ENCODE measurements at regions not wholly inside any gene's neighbourhood (a gene's known extent, or its start where the extent isn't known, plus 50 kb on each side); places are given as distances from the start of the nearest gene placed in this dataset.

DNA sequence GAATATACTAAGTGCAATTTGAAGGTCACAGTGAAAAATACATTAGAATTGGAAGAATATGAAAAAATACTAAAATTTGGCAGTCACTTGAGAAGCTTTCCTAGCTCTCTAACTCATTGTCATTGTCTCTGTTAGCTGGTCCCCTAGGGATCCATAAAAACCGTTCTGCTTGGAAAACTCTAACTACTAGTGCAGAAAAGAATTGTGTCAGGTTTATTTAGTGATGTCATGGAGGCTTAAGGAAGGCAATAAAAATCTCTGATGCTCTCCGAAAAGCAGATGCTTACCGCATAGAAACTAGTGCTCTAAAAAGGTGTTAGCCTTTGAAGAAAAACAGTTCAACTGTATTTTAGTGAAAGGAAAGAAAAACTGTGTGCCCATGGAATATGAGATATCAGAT, 150.1 kb upstream of the DLGAP1 start:
- no peak overlapping the region for H3K23ac ChIP-seq (ENCODE audit: low read length)
- no peaks in the 10 kb centered on the region for H3K79me2 ChIP-seq (ENCODE audit: control insufficient read depth, insufficient read depth, low read length)
- DNase-seq = no peak
- H3K9ac ChIP-seq (ENCODE audit: low read length) = no peak overlapping the region
- H3K79me1 ChIP-seq (ENCODE audit: low read length) = no peaks in the 10 kb centered on the region
- no peak overlapping the region for H3K56ac ChIP-seq (ENCODE audit: low read length)
- no peaks in the 10 kb centered on the region for H3K27me3 ChIP-seq (ENCODE audit: insufficient read depth, low read length, poor library complexity)
- H4K8ac ChIP-seq (ENCODE audit: low read depth, low read length) = no peak overlapping the region
- WGBS (ENCODE audit: extremely low coverage, insufficient coverage, low lambda C conversion rate) = no CpG with 5 or more reads among the region's 3 CpGs
- no peak overlapping the region for H3K4me3 ChIP-seq (ENCODE audit: low read length)
- H3K27ac ChIP-seq (ENCODE audit: low read depth, low read length) = no peak overlapping the region
- H3K4me1 ChIP-seq (ENCODE audit: control insufficient read depth, low read depth, low read length) = no peaks in the 10 kb centered on the region
- no peak overlapping the region for H3K18ac ChIP-seq (ENCODE audit: low read length)
- H3K36me3 ChIP-seq (ENCODE audit: control insufficient read depth, insufficient read depth, low read length) = no peaks in the 10 kb centered on the region
- no peak overlapping the region for H2BK15ac ChIP-seq (replicated peaks; ENCODE audit: low read depth)
- H2BK5ac ChIP-seq (ENCODE audit: low read length) = no peak overlapping the region
- H2AK5ac ChIP-seq (ENCODE audit: low read length) = no peak overlapping the region
- no peak overlapping the region for H3K4ac ChIP-seq (ENCODE audit: low read depth, low read length)
- no peak overlapping the region for H2BK120ac ChIP-seq (ENCODE audit: low read depth, low read length)
- H4K5ac ChIP-seq (ENCODE audit: low read length) = no peak overlapping the region
- H3K4me2 ChIP-seq (ENCODE audit: low read length) = no peak overlapping the region

GRCh38 chr18:4603955-4604354, 148.8 kb upstream of the DLGAP1 start:
- Histone ChIP-seq H3K18ac (ENCODE audit: low read length) (no peak overlapping the region), H3K4me3 (ENCODE audit: low read length) (no peak overlapping the region), H3K36me3 (ENCODE audit: control insufficient read depth, insufficient read depth, low read length) (no peaks in the 10 kb centered on the region), H2AK5ac (ENCODE audit: low read length) (no peak overlapping the region), H3K79me1 (ENCODE audit: low read length) (no peaks in the 10 kb centered on the region), H4K8ac (ENCODE audit: low read depth, low read length) (no peak overlapping the region), H3K27me3 (ENCODE audit: insufficient read depth, low read length, poor library complexity) (no peaks in the 10 kb centered on the region), H2BK120ac (ENCODE audit: low read depth, low read length) (no peak overlapping the region), H3K79me2 (ENCODE audit: control insufficient read depth, insufficient read depth, low read length) (no peaks in the 10 kb centered on the region), H3K4me1 (ENCODE audit: control insufficient read depth, low read depth, low read length) (no peaks in the 10 kb centered on the region), H3K23ac (ENCODE audit: low read length) (no peak overlapping the region), H3K56ac (ENCODE audit: low read length) (peak overlapping the region; percentile 71), H3K27ac (ENCODE audit: low read depth, low read length) (no peak overlapping the region), H4K5ac (ENCODE audit: low read length) (peak overlapping the region; percentile 44), H3K4me2 (ENCODE audit: low read length) (no peak overlapping the region), H2BK5ac (ENCODE audit: low read length) (no peak overlapping the region), H3K9ac (ENCODE audit: low read length) (no peak overlapping the region), H2BK15ac (replicated peaks; ENCODE audit: low read depth) (no peak overlapping the region), H3K4ac (ENCODE audit: low read depth, low read length) (no peak overlapping the region)
- no CpG with 5 or more reads among the region's 7 CpGs for WGBS (ENCODE audit: extremely low coverage, insufficient coverage, low lambda C conversion rate)
- peak; percentile 43 for DNase-seq

DNA sequence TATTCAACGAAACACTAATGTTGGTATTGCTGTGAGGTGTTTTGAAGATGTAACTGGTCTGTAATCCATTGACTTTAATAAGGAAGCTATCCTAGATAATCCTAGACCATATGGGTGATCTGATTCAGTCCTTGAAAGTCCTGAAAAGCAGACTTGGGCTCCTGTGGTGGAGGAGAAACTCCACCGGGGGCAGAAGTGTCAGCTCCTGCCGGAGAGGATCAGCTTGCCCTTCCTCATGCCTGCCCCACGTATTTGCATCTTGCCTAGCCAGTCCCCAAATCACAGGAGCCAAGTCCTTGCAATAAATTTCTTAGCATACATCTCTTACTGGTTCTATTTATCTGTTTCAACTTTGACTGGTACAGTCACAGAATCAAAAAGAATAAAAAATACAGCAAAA, 144.2 kb upstream of the DLGAP1 start:
- Histone ChIP-seq H4K8ac (ENCODE audit: low read depth, low read length) (no peak overlapping the region), H3K18ac (ENCODE audit: low read length) (no peak overlapping the region), H3K79me2 (ENCODE audit: control insufficient read depth, insufficient read depth, low read length) (no peaks in the 10 kb centered on the region), H3K27ac (ENCODE audit: low read depth, low read length) (no peak overlapping the region), H3K9ac (ENCODE audit: low read length) (no peak overlapping the region), H2BK15ac (replicated peaks; ENCODE audit: low read depth) (no peak overlapping the region), H2BK120ac (ENCODE audit: low read depth, low read length) (no peak overlapping the region), H3K4ac (ENCODE audit: low read depth, low read length) (no peak overlapping the region), H2AK5ac (ENCODE audit: low read length) (no peak overlapping the region), H2BK5ac (ENCODE audit: low read length) (no peak overlapping the region), H4K5ac (ENCODE audit: low read length) (no peak overlapping the region), H3K23ac (ENCODE audit: low read length) (no peak overlapping the region), H3K27me3 (ENCODE audit: insufficient read depth, low read length, poor library complexity) (no peaks in the 10 kb centered on the region), H3K4me3 (ENCODE audit: low read length) (no peak overlapping the region), H3K79me1 (ENCODE audit: low read length) (no peaks in the 10 kb centered on the region), H3K4me1 (ENCODE audit: control insufficient read depth, low read depth, low read length) (no peaks in the 10 kb centered on the region), H3K36me3 (ENCODE audit: control insufficient read depth, insufficient read depth, low read length) (no peaks in the 10 kb centered on the region), H3K56ac (ENCODE audit: low read length) (no peak overlapping the region), H3K4me2 (ENCODE audit: low read length) (no peak overlapping the region)
- peak; percentile 70 for DNase-seq
- no CpG with 5 or more reads among the region's 4 CpGs for WGBS (ENCODE audit: extremely low coverage, insufficient coverage, low lambda C conversion rate)

GRCh38 chr18:4597301-4597700, 142.2 kb upstream of the DLGAP1 start:
- Histone ChIP-seq H3K36me3 (ENCODE audit: control insufficient read depth, insufficient read depth, low read length) (no peaks in the 10 kb centered on the region), H3K79me2 (ENCODE audit: control insufficient read depth, insufficient read depth, low read length) (no peaks in the 10 kb centered on the region), H2BK5ac (ENCODE audit: low read length) (no peak overlapping the region), H4K5ac (ENCODE audit: low read length) (no peak overlapping the region), H3K56ac (ENCODE audit: low read length) (no peak overlapping the region), H3K4me2 (ENCODE audit: low read length) (no peak overlapping the region), H3K18ac (ENCODE audit: low read length) (no peak overlapping the region), H3K79me1 (ENCODE audit: low read length) (no peaks in the 10 kb centered on the region), H2AK5ac (ENCODE audit: low read length) (no peak overlapping the region), H3K9ac (ENCODE audit: low read length) (no peak overlapping the region), H3K4ac (ENCODE audit: low read depth, low read length) (no peak overlapping the region), H4K8ac (ENCODE audit: low read depth, low read length) (no peak overlapping the region), H2BK120ac (ENCODE audit: low read depth, low read length) (no peak overlapping the region), H3K23ac (ENCODE audit: low read length) (no peak overlapping the region), H3K4me3 (ENCODE audit: low read length) (no peak overlapping the region), H3K27ac (ENCODE audit: low read depth, low read length) (no peak overlapping the region), H2BK15ac (replicated peaks; ENCODE audit: low read depth) (no peak overlapping the region), H3K27me3 (ENCODE audit: insufficient read depth, low read length, poor library complexity) (no peaks in the 10 kb centered on the region), H3K4me1 (ENCODE audit: control insufficient read depth, low read depth, low read length) (no peaks in the 10 kb centered on the region)
- DNase-seq = no peak
- no CpG with 5 or more reads among the region's 3 CpGs for WGBS (ENCODE audit: extremely low coverage, insufficient coverage, low lambda C conversion rate)

GRCh38 chr18:4593895-4594294, 138.8 kb upstream of the DLGAP1 start:
- H3K36me3 ChIP-seq (ENCODE audit: control insufficient read depth, insufficient read depth, low read length) = no peaks in the 10 kb centered on the region
- no peak overlapping the region for H2AK5ac ChIP-seq (ENCODE audit: low read length)
- no peaks in the 10 kb centered on the region for H3K27me3 ChIP-seq (ENCODE audit: insufficient read depth, low read length, poor library complexity)
- no peaks in the 10 kb centered on the region for H3K4me1 ChIP-seq (ENCODE audit: control insufficient read depth, low read depth, low read length)
- no peak overlapping the region for H3K4me3 ChIP-seq (ENCODE audit: low read length)
- no peak overlapping the region for H4K8ac ChIP-seq (ENCODE audit: low read depth, low read length)
- no peak for DNase-seq
- no peaks in the 10 kb centered on the region for H3K79me1 ChIP-seq (ENCODE audit: low read length)
- no peak overlapping the region for H2BK15ac ChIP-seq (replicated peaks; ENCODE audit: low read depth)
- no peak overlapping the region for H2BK5ac ChIP-seq (ENCODE audit: low read length)
- no peak overlapping the region for H3K56ac ChIP-seq (ENCODE audit: low read length)
- no peak overlapping the region for H4K5ac ChIP-seq (ENCODE audit: low read length)
- WGBS (ENCODE audit: extremely low coverage, insufficient coverage, low lambda C conversion rate) = no CpG with 5 or more reads among the region's 1 CpG
- H3K18ac ChIP-seq (ENCODE audit: low read length) = no peak overlapping the region
- no peak overlapping the region for H3K9ac ChIP-seq (ENCODE audit: low read length)
- no peak overlapping the region for H3K4ac ChIP-seq (ENCODE audit: low read depth, low read length)
- H3K4me2 ChIP-seq (ENCODE audit: low read length) = no peak overlapping the region
- no peak overlapping the region for H2BK120ac ChIP-seq (ENCODE audit: low read depth, low read length)
- H3K23ac ChIP-seq (ENCODE audit: low read length) = no peak overlapping the region
- H3K27ac ChIP-seq (ENCODE audit: low read depth, low read length) = no peak overlapping the region
- no peaks in the 10 kb centered on the region for H3K79me2 ChIP-seq (ENCODE audit: control insufficient read depth, insufficient read depth, low read length)

DNA sequence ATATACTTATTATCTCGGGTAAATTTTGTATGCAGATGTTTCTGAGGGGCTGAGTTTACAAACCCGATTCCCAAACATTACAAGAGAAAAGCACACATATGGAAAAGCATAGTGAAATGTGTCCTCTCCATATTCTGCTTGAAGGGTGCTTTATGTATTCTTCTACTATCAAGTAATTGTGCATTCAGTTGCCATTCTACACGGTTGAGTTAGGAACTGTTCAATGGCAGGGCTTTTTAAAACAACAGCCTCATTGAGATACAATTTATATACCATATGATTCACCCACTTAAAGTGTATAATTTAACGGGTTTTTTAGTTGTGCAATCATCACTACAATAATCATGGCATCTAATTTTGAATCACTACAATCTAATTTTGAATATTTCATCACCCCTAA, 138.4 kb upstream of the DLGAP1 start:
- no peaks in the 10 kb centered on the region for H3K36me3 ChIP-seq (ENCODE audit: control insufficient read depth, insufficient read depth, low read length)
- no peak overlapping the region for H3K4ac ChIP-seq (ENCODE audit: low read depth, low read length)
- H3K79me2 ChIP-seq (ENCODE audit: control insufficient read depth, insufficient read depth, low read length) = no peaks in the 10 kb centered on the region
- H3K56ac ChIP-seq (ENCODE audit: low read length) = no peak overlapping the region
- H4K8ac ChIP-seq (ENCODE audit: low read depth, low read length) = no peak overlapping the region
- no peak for DNase-seq
- no peak overlapping the region for H2BK15ac ChIP-seq (replicated peaks; ENCODE audit: low read depth)
- H3K4me2 ChIP-seq (ENCODE audit: low read length) = no peak overlapping the region
- H3K27me3 ChIP-seq (ENCODE audit: insufficient read depth, low read length, poor library complexity) = no peaks in the 10 kb centered on the region
- WGBS (ENCODE audit: extremely low coverage, insufficient coverage, low lambda C conversion rate) = no CpG with 5 or more reads among the region's 4 CpGs
- H3K4me3 ChIP-seq (ENCODE audit: low read length) = no peak overlapping the region
- no peaks in the 10 kb centered on the region for H3K4me1 ChIP-seq (ENCODE audit: control insufficient read depth, low read depth, low read length)
- H2BK120ac ChIP-seq (ENCODE audit: low read depth, low read length) = no peak overlapping the region
- no peak overlapping the region for H4K5ac ChIP-seq (ENCODE audit: low read length)
- no peak overlapping the region for H2BK5ac ChIP-seq (ENCODE audit: low read length)
- no peak overlapping the region for H2AK5ac ChIP-seq (ENCODE audit: low read length)
- H3K79me1 ChIP-seq (ENCODE audit: low read length) = no peaks in the 10 kb centered on the region
- H3K9ac ChIP-seq (ENCODE audit: low read length) = no peak overlapping the region
- H3K27ac ChIP-seq (ENCODE audit: low read depth, low read length) = no peak overlapping the region
- no peak overlapping the region for H3K23ac ChIP-seq (ENCODE audit: low read length)
- no peak overlapping the region for H3K18ac ChIP-seq (ENCODE audit: low read length)
